ENCODE measurements at regions not wholly inside any gene's neighbourhood (a gene's known extent, or its start where the extent isn't known, plus 50 kb on each side); places are given as distances from the start of the nearest gene placed in this dataset.

DNA sequence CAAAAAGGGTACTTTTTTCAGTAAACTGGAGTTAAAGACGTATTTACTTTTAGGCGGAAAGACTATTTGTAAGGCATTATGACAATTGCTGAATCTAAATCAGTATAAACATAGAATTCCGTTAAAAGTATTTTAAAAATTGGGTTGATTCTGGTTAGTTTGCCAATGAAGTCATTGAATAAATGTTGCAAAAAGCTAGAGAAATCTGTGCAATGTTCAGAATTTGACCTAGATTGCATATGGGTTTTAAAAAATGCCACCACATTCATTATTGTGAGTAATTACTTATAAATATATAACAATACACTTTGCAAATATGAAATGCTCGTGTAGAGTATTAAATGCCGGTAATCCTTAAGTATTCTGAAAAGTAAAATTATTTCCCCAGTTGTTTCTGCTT, 116.5 kb upstream of the EEF1E1 start:
- no peak for DNase-seq

DNA sequence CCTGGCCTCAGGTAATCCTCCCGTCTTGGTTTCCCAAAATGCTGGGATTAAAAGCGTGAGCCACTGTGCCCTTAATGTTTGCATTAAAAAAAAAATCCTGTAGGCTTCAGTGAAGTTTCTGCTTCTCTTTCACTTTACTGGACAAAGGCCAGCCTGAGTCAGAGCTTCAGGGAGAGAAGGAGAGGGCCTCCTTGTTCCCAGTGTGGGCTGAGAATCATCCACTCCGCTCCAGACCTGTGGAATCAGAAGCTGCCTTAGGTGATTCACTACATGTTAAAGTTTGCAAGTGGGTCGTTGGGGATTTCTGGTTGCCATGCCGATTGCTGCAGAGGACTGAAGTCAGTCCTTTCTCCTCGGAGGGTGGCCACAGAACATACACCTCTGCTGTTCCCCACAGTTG, 113.3 kb upstream of the EEF1E1 start:
- no peak for DNase-seq

DNA sequence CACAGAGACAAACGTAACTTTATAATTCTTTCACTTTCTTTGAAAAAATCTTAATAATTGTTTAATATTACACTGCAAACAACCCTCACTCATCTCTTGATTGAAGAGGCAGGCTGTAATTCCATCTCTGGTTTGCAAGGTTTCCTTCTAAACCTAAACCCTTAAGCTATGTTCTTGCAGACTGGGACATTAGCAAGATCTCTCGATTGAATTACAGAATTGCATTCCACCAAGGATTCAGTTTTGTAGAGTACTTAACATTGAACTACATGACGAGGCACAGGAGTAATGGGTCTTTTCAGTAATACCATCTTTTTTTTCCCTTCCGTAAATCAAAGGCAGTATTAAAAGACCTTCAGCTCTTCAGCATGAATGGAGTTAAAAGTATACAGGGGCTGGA, 111.6 kb upstream of the EEF1E1 start:
- DNase-seq = no peak

DNA sequence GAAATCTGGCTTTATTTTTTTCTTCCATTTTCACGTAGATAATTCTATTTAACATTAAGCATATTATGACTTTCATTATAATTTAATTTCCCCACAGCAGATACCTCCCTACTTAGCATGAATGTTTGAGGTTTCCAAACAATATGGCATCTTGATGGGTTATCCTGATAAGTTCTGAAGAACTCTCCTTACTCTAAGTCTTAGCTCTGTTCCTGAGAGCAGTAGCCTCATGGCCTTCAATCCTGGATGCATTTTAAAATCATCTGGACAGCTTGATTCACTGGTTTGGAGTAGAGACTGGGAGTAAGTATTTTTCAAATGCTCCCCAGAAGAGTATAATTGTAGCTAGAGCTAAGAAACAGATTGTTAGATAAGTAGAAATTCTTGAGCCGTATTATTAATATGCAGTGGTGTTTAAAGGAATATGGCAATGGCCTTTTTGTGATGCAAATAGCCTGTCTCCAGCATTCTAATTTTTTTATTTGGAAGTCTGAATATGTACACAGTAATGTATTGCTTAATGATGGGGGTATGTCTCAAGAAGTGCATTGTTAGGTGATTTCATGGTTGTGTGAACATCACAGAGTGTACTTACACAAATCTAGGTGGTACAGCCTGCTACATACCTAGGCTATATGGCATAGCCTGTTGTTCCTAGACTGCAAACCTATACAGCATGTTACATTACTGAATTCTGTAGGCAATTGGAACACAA, 110.5 kb upstream of the EEF1E1 start:
- no peak for DNase-seq

DNA sequence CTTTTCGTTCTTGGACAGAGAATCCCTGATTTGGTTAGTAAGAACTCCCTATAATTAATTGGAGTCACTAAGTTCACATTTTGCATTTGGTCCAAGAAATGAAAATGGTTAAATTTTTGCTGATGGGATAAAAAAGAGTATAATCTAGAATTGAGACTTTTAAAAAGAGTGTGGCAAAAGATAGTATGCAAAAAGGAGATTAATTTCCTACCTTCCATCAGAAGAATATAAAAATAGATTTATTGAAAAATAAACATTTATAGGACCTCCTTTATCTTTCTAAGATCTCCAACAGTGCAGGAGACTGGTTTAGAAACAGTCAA, 105.5 kb upstream of the EEF1E1 start:
- DNase-seq = no peak

DNA sequence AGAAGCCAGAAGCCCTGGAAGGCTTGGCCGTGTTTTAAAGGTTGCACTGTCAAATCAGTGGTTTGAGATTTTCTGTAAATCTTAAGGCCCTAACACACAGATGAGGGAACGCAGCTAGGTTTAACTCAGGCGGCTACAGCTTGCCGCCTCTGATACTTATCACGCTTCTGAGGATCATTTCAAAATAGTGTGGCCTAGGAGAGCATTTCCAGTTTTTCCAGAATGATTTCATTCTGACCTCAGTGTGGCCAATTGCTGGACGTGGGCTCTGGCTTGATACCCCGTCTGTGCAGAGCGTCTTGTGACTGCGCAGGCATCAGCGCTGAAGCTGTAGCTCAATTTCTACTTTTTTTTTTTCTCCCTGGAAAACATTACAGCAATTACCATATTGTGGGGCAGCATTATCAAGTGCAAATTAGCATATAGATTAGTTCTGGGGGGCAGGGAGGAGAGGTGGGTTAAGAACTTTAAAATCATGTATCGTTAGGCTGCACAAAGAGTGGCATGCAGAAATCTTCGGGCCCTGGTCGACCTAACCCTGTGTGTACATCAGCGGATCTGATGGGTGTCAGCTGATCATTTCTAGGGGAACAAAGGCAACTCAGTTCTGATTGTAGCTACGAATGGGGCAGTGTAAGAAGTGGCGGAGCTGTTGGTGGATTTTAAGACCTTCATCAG, 105.0 kb upstream of the EEF1E1 start:
- DNase-seq = no peak

DNA sequence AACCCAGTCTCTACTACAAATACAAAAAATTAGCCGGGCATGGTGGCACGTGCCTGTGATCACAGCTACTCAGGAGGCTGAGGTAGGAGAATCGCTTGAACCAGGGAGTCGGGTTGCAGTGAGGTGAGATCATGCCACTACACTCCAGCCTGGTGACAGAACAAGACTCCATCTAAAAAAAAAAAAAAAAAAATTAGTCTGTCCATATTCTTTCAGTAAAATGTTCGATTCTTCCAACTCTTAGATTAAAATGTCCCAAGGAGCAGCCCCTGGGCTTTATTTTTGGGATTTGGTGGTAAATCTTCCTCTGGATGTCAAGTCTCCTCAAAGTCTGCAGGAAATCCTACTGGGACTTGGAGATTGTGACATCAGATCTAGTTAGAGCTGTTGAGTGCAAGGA, 101.0 kb upstream of the EEF1E1 start:
- no peak for DNase-seq

DNA sequence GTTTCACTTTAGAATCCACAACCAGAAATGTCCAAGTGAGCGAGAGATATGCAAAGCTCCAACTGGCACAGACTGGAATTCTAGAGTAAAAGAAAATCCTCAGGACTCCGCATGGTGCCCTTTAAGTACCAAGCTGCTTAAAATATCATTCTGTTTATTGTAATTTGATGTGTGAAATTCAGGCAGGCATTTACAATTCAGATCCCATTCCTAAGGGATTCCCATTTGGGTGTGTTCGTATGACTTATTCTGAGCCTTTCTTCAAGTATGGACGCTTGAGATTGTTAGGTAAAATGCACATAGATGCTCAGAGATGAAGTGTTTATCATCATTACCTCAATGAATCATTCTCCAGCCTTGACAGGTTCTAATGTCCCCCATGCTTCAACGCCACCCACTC, 99.3 kb upstream of the EEF1E1 start:
- DNase-seq = no peak

DNA sequence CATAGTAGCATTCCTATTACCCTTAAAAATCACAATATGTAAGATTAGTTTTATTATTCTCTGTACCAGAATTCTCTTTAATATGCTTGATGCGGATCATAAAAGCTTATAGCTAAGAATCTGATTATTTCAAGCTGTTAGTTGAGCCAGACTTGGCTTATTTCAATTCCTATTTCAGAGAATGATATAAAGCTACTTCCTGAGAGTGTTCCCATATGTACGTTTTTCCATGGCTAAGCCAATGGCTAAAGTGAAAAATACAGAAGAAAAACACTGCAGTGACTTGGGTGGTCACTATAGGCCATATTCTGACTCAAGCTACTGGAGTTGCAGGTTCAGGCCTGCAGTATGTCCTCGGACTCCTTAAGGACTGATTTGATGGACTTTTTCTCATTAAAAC, 97.9 kb upstream of the EEF1E1 start:
- DNase-seq = no peak

DNA sequence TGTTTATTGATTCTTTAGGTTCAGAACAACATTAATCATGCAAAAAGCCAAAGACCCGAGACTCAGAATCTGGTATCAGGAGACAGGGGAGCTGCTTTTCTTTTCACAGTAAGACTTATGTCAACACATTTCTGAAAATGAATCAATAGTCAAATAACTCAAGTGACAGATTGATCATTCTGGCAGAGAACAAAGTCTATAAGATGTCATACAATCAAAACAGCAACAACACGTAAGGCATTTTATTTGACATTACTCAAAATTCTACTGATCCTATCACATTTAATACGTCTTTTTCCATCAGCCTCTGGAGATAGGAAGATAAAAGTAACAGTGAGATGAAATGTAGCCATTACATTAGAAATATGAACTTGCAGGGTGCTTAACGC, 93.4 kb upstream of the EEF1E1 start:
- DNase-seq = no peak

DNA sequence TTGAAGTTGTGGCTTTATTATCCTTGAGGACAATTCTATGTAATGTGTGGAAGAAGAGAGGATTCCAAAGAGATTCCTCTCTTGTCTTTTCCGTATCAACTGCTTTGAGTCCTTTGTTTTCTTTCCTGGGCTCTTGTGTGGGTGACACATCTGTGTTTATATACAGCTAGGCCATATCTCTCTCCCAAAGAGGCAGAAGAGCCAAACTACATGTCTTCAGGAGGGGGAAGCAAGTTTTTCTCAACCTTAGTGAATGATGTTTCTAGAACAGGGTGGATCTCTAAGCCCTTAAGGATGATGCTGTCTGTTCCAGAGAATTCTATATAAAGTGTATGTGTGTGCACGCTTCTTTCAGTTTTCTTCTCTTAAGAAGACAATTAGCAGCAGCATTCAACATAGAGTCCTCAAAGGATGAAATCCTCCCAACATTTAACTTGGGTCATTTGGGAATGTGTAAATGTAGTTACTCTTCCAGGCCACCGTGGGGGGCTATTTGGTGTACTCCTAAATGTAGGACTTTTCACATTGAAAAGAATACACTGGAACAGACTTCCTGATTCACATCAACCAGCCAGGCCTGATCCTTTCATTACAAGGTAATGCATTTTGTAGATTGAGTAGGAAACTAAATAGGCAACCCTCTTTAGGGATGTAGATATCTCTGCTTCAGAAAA, 92.8 kb upstream of the EEF1E1 start:
- no peak for DNase-seq

DNA sequence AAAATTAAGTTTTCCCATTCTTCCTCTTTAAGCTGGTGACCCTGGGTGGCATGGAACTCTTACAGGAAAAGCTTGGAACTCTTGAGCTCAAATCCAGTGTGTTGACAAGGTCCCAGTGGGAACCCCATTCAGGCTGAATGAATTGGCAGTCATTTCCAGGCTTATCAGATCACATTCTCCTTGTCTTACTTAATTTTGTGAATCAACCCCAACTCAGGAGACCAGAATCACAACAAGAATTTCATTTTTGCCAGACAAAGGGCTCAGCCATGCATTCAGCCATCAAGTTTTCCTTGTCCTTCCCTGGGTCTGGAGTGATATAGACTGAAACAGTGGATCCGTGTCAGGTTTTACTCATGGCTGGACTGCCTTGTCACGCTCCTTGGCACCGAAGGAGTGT, 92.1 kb upstream of the EEF1E1 start:
- no peak for DNase-seq

DNA sequence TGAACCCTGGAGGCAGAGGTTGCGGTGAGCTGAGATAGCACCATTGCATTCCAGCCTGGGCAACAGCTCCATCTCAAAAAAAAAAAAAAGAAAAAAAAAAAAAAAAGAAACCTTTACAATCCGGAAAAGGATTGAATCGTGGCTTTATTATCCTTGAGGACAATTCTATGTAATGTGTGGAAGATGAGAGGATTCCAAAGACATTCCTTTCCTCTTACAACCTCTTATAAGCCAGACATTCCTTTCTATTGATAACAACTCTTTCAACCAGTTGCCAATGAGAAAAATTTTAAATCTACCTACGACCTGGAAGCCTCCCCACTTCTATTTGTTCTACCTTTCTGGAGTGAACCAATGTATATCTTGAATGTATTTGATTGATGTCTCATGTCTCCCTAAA, 91.2 kb upstream of the EEF1E1 start:
- no peak for DNase-seq

DNA sequence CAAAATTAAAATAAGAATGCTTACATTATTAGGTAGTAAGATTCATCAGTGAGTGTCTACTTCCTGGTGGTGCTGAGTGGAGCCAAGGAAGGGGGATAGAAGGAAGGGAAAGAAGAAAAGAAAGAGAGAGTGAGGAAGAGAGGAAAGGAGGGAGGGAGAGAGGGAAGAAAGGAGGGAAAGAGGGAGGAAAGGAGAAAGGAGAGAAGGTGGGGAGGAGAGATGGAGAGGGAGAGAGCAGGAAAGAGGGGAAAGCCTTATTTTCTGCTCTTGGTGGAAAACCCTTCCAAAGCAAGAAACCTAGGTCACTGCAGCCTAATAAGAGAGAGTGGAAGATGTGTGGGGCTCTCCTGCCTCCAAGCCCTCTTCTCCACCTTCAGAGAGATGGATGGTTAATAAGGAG, 90.2 kb upstream of the EEF1E1 start:
- DNase-seq = no peak

DNA sequence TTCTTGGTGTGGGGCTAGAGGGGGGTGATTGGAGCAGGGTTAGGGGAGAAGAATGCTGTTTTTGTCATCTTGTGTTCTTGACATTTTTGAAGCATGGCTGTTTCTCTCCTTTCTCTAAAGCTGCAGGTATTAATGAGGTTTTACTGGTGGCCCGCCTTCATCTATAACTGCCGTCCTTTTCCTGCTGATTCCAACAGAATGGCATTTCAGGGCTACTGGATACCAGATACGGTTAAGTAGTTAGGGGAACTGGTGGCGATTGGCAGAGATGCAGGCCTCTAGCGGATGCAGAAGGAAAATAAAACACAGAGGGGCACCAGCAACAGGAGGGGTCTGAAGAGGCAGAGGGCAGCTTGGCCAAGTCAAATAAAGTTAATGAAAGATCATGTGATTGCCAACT, 89.7 kb upstream of the EEF1E1 start:
- DNase-seq = no peak

DNA sequence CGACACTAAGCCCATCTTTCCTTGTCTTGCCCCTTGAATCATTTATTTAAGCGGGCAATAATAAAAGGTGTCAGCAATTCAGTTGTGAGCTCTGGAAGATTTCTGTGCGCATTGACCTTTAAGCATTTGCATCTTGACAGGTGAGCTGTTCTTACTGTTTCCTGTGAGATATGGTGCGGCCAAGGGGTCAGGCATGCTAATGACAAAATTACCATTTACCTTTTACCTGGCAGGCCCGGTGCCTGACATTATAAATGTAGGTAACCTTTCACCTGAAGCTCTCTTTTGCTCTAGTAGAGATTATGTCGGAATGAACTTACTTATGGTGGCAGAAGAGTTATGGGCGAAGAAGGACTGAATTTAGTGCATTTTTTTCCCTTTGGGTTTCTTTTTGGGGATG, 89.3 kb upstream of the EEF1E1 start:
- DNase-seq = no peak

DNA sequence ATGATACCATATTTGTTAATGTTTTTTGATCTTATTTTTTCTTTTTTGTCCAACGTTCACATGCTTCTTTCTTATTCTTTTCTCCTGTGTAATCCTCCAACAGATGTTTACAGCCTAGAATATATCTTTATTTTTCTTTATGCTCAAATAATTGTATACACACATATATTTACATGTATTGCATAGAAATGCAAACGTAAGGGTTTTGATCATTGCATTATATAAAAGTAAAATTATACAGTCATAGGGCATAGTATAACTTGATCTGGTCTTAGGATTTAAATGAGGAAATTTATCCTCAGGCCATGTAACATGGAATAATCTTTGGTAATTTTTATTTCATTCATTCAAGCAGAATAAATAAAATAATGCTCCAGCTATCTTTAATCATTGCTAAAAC, 84.9 kb upstream of the EEF1E1 start:
- DNase-seq = no peak

DNA sequence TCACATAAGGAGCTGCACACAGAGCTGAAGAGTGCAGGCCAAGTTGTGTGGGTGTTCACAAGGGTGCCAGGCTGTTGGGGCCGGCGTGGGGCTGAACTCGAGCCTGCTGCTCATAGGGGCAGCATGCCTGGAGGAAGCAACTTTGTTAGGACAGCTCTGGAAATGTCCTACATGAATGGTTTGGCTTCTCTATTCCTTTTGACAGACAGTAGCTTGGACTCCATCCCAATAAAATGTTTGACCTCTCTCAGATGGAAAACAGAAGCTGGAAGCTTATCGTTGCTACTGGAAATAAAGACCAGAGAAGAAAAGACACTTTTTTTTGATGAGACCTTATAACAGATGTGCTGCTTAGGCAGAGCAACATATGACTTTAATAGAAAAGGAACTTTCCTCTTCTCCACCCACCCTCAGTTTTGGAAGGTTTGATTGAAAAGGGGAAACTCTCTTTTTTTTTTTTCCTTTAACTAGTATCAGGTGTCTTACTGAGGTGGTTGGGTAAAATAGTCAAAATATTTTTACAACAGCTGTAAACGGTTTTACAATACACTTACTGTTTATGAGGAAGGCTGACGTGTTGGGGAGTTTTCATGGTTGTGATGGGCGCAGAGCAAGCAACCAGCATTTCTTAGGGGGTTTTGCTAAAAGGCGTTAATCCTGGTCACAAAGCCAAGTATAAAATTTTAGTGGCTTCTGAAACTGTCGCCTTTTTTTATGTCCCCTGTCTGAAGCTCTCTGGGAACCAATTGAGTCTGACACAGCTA, 80.7 kb upstream of the EEF1E1 start:
- DNase-seq = no peak

DNA sequence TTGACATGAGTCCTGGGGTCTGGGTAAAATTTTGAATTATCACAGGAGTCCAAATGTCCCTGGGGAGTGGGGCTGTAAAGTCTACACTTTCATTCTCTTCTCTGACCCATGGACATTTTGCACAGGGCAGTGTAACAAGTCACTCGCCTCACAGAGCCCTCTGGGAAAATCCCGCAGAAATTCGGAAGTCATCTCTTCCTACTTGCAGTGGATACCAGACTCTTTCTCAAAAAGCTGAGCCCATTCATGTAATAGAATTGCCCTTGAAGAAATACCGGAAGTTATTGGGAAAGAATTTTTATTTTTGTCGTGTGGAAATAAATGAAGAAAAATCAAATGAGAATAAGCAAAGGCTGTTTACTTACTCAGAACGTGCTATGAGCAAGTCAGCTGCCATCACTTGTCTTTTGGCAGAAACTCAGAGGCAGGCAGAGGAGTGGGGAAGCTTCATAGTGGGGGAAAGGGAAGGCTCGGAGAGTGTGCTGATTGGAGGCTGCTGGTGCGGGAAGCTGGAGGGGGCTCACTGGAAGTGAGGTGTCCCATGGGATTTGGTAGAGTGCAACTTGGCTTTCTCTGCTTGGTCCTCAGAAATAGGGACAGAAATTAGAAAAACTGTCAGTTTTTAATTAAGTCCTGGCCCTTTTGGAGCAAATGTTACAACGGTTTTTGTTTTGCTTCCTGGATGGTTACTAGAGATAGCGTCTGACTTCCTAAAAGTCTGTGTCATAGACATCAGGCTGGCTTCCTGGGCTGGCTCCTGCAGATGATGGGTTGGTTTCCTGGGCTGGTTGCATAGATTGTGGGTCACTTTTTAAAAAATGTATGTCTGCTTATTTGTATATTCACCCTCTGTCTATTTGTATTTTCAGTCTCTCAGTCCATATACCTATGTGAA, 79.8 kb upstream of the EEF1E1 start:
- no peak for DNase-seq

DNA sequence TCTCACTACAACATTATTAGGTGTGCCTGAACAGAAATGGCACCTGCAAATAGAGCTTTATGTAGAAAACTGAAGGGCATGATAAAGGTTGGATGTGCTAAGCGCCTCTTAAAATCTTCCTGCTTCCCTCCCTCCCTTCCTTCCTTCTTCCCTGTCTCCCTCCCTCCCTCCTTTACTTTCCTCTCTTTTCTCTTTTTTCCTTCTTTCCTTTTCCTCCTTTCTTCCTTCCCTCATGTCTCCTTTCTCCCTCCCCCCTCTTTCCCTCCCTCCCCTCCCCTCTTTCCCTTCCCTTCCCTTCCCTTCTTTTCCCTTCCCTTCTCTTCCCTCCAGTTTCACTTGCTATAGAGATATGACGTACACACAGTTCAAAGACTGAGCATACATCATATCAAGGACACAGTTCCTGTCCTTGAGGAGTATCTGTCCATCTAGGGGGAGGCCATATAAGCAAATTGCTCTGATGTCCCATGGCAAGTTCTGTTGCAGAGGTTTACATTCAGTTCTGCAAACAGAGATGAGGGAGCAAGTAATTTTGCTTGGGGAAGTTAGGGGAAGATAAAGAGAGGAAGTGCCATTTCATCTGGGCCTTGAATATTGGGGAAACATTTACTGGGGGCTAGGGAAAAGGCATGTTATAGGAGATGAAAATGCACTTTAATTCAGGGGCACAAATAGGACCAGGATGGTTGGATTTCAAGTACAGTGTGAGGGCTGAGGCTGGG, 79.0 kb upstream of the EEF1E1 start:
- DNase-seq = no peak
